ENCODE measurements at regions not wholly inside any gene's neighbourhood (a gene's known extent, or its start where the extent isn't known, plus 50 kb on each side); places are given as distances from the start of the nearest gene placed in this dataset.
A peak's percentile ranks its signal among the peaks of the same experiment; 100 is the strongest.

- peak; percentile 55 for DNase-seq (ENCODE audit: low spot score)
These were observed 650.5 kb upstream of the SORCS1 start for GRCh38 chr10:107814865-107815487.

GRCh38 chr10:107813451-107814162 is 649.1 kb upstream of the SORCS1 start:
- DNase-seq (ENCODE audit: low spot score), result no peak

GRCh38 chr10:107809889-107810288 is 645.4 kb upstream of the SORCS1 start:
- DNase-seq (ENCODE audit: low spot score), result no peak

- no peak for DNase-seq (ENCODE audit: low spot score)
These were observed 643.3 kb upstream of the SORCS1 start for GRCh38 chr10:107807836-107808235.

GRCh38 chr10:107806026-107806425 is 641.5 kb upstream of the SORCS1 start:
- no peak for DNase-seq (ENCODE audit: low spot score)

- no peak for DNase-seq (ENCODE audit: low spot score)
These were observed 639.0 kb upstream of the SORCS1 start for GRCh38 chr10:107803546-107803945.

- no peak for DNase-seq (ENCODE audit: low spot score)
These were observed 635.6 kb upstream of the SORCS1 start for GRCh38 chr10:107800061-107800460.

GRCh38 chr10:107790271-107790670 is 625.8 kb upstream of the SORCS1 start:
- no peak for DNase-seq (ENCODE audit: low spot score)

- DNase-seq (ENCODE audit: low spot score), result no peak
These were observed 606.6 kb upstream of the SORCS1 start for GRCh38 chr10:107771066-107771465.

- DNase-seq (ENCODE audit: low spot score), result no peak
These were observed 602.7 kb upstream of the SORCS1 start for GRCh38 chr10:107767185-107767584.

GRCh38 chr10:107754814-107755213 is 590.3 kb upstream of the SORCS1 start:
- no peak for DNase-seq (ENCODE audit: low spot score)

- no peak for DNase-seq (ENCODE audit: low spot score)
These were observed 584.7 kb upstream of the SORCS1 start for GRCh38 chr10:107749235-107749634.

- DNase-seq (ENCODE audit: low spot score), result no peak
These were observed 583.3 kb upstream of the SORCS1 start for GRCh38 chr10:107747851-107748250.

- DNase-seq (ENCODE audit: low spot score), result no peak
These were observed 577.5 kb upstream of the SORCS1 start for GRCh38 chr10:107741971-107742370.

GRCh38 chr10:107740962-107741690 is 576.6 kb upstream of the SORCS1 start:
- DNase-seq (ENCODE audit: low spot score), result no peak

GRCh38 chr10:107739951-107740350 is 575.4 kb upstream of the SORCS1 start:
- no peak for DNase-seq (ENCODE audit: low spot score)

GRCh38 chr10:107733328-107734130 is 569.0 kb upstream of the SORCS1 start:
- no peak for DNase-seq (ENCODE audit: low spot score)

- no peak for DNase-seq (ENCODE audit: low spot score)
These were observed 567.5 kb upstream of the SORCS1 start for GRCh38 chr10:107732045-107732444.

- no peak for DNase-seq (ENCODE audit: low spot score)
These were observed 564.3 kb upstream of the SORCS1 start for GRCh38 chr10:107728807-107729206.

- DNase-seq (ENCODE audit: low spot score), result no peak
These were observed 563.3 kb upstream of the SORCS1 start for GRCh38 chr10:107727767-107728317.

GRCh38 chr10:107718864-107719263 is 554.4 kb upstream of the SORCS1 start:
- no peak for DNase-seq (ENCODE audit: low spot score)

- no peak for DNase-seq (ENCODE audit: low spot score)
These were observed 552.5 kb upstream of the SORCS1 start for GRCh38 chr10:107717046-107717445.

Measured in ecto neural progenitor cell (in vitro differentiated cells).